Spleen (tissue), 11 donors: ENCODE measurements at regions not wholly inside any gene's neighbourhood (a gene's known extent, or its start where the extent isn't known, plus 50 kb on each side); places are given as distances from the start of the nearest gene placed in this dataset.

Experiments
- DNase-seq: peaks from one replicate; pipeline ENCODE4 v3.0.0-alpha.2; 2020
- H3K27ac ChIP-seq, 8 donors: fragments of 200-600 bp; sonication (generic) in 7 of 8; 1 replicate in 4 of 8; 2 replicates in 4 of 8; pipeline versions ENCODE4 v1.5.0 to v1.8.0; 2016 to 2021; ENCODE audit warnings: inconsistent platforms in 4 of 8, mild to moderate bottlenecking in 4 of 8, moderate library complexity in 1 of 8
- H3K27me3 ChIP-seq, 7 donors: fragments of 200-600 bp; sonication (generic) in 6 of 7; replicated peaks in 1 of 7; 1 replicate in 4 of 7; 2 replicates in 3 of 7; pipeline versions ENCODE4 v1.5.0 to v1.8.0; 2016 to 2021; ENCODE audit warnings: inconsistent platforms in 3 of 7, mild to moderate bottlenecking in 1 of 7
- H3K36me3 ChIP-seq, 6 donors: fragments of 200-600 bp; sonication (generic) in 5 of 6; 1 replicate in 4 of 6; 2 replicates in 2 of 6; pipeline versions ENCODE4 v1.5.0 to v1.8.0; 2016 to 2021; ENCODE audit warnings: inconsistent platforms in 2 of 6
- H3K4me1 ChIP-seq, 6 donors: fragments of 200-600 bp; sonication (generic) in 5 of 6; 1 replicate in 3 of 6; 2 replicates in 3 of 6; pipeline versions ENCODE4 v1.5.0 to v1.8.0; 2016 to 2021; ENCODE audit warnings: inconsistent platforms in 3 of 6
- H3K4me3 ChIP-seq, 8 donors: fragments of 200-600 bp; sonication (generic) in 7 of 8; 1 replicate in 4 of 8; 2 replicates in 4 of 8; pipeline versions ENCODE4 v1.5.0 to v1.8.0; 2016 to 2021; ENCODE audit warnings: inconsistent platforms in 4 of 8, mild to moderate bottlenecking in 4 of 8, moderate library complexity in 2 of 8
- H3K9me3 ChIP-seq, 8 donors: fragments of 200-600 bp; sonication (generic) in 7 of 8; 1 replicate in 4 of 8; 2 replicates in 4 of 8; pipeline versions ENCODE4 v1.5.0 to v1.8.0; 2016 to 2021; ENCODE audit warnings: inconsistent platforms in 4 of 8
- POLR2A ChIP-seq, 3 donors: fragments of 450-650 bp; IDR thresholded peaks; one replicate each; pipeline ENCODE4 v1.5.1; 2017; ENCODE audit warnings: antibody characterized with exemption in 3 of 3, mild to moderate bottlenecking in 1 of 3
- POLR2AphosphoS5 ChIP-seq, 3 donors: sonication (generic); formaldehyde crosslinking; IDR thresholded peaks; one replicate each; pipeline ENCODE4 v1.5.1; 2017; ENCODE audit warnings: antibody characterized with exemption in 3 of 3
- WGBS, 5 donors: extraction: QIAGEN DNeasy Blood & Tissue Kit in 3 of 5; methylation state at CpG; one replicate each; pipeline versions ENCODE4 v1.1.5 to v1.1.7; 2013 to 2018; 5-methylcytosine and 5-hydroxymethylcytosine counted together
- intact Hi-C: fragments of 100-400 bp; cut with DNase I; formaldehyde crosslinking; loops from one replicate; pipeline ENCODE4 v1.15.0; 2023; ENCODE audit warnings: low total_unique reads
- TF ChIP-seq, protein P1 (sequence below), 11 experiments: fragments of 200-600 bp in 7 of 11; fragments of 450-650 bp in 4 of 11; sonication (generic) in 4 of 11; IDR thresholded peaks in 8 of 11; conservative IDR thresholded peaks in 3 of 11; 1 replicate in 7 of 11; 2 replicates in 4 of 11; pipeline versions ENCODE4 v1.4.0 to v1.8.0; 2016 to 2021; ENCODE audit warnings: antibody characterized with exemption in 11 of 11, inconsistent platforms in 4 of 11, mild to moderate bottlenecking in 1 of 11
- donor health status: healthy with polysubstance abuse.
- donor health status: DM: no; HTN: no; CAD: no; lungs with moderate emphysema.
- donor health status: DM: no; HTN: no; CAD: no.
- donor health status: Bipolar disorder and iron deficiency.
- donor health status: healthy.
- donor health status: DM: no; HTN: no; CAD: no.
- donor health status: DM: yes; HTN: yes; CAD: no.

DNA sequence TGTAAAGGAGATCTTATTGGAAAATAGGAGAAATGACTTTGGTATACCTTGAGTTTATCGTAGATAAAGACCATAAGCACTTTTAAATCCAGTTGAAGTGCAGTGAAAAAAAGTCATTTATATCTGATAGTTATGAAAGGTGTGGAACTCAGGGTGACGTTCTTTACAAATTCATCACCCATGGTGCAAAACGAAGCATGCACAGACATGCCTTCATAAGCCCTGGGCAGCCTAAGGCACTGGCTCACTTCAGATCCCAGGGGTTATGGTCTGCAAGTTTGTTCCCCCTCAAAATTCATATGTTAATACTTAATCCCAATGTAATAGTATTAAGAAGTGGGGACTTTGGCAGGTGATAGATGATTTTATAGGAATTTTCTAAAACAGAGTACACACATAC, 1216.4 kb upstream of the USP15 start:
- Histone ChIP-seq H3K27me3 (no peaks in the 10 kb centered on the region), H3K9me3 (peaks cover 0 to 7% (median 0%) of the 10 kb centered on the region in 8 donors), H3K36me3 (no peaks in the 10 kb centered on the region), H3K4me3 (no peak overlapping the region), H3K4me1 (no peaks in the 10 kb centered on the region), H3K27ac (no peak overlapping the region)
- 76 to 89% (median 80%) methylated on average over 3 of the region's 3 CpGs for WGBS, 5 donors
- intact Hi-C loops: no loop called here
- DNase-seq: no peak
- TF ChIP-seq, protein P1, sequence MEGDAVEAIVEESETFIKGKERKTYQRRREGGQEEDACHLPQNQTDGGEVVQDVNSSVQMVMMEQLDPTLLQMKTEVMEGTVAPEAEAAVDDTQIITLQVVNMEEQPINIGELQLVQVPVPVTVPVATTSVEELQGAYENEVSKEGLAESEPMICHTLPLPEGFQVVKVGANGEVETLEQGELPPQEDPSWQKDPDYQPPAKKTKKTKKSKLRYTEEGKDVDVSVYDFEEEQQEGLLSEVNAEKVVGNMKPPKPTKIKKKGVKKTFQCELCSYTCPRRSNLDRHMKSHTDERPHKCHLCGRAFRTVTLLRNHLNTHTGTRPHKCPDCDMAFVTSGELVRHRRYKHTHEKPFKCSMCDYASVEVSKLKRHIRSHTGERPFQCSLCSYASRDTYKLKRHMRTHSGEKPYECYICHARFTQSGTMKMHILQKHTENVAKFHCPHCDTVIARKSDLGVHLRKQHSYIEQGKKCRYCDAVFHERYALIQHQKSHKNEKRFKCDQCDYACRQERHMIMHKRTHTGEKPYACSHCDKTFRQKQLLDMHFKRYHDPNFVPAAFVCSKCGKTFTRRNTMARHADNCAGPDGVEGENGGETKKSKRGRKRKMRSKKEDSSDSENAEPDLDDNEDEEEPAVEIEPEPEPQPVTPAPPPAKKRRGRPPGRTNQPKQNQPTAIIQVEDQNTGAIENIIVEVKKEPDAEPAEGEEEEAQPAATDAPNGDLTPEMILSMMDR (IDR thresholded peaks at IDR 0.05 in 8 of 11, conservative IDR thresholded peaks at IDR 0.05 in 3 of 11): no peak

DNA sequence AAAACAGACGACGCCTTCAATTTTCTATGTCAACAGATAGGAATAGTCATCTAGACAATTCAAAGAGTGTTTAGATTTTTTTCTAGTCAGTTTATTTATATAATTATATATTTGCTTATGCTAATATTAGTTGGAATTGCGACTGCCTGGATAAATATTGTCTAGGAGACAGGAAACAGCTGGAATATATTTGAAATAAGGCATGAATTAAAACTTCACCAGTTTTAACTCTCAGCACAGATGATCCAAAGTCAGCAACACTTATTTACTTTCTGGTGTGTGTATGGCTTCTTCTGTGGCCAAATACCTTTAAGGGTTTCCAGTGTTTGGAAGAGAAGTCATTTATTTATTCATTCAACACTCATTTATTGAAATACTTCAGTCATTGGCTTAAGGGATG, 1215.4 kb upstream of the USP15 start:
- DNase-seq: no peak
- H3K4me1 ChIP-seq: no peaks in the 10 kb centered on the region
- no peak overlapping the region for H3K4me3 ChIP-seq
- peaks cover 0 to 7% (median 0%) of the 10 kb centered on the region in 8 donors for H3K9me3 ChIP-seq
- TF ChIP-seq POLR2AphosphoS5 (IDR thresholded peaks at IDR 0.05) (no peak), POLR2A (IDR thresholded peaks at IDR 0.05) (no peak)
- TF ChIP-seq, protein P1 (IDR thresholded peaks at IDR 0.05 in 8 of 11, conservative IDR thresholded peaks at IDR 0.05 in 3 of 11): no peak
- H3K27me3 ChIP-seq: no peaks in the 10 kb centered on the region
- WGBS, 5 donors: 70 to 83% (median 77%) methylated on average over 3 of the region's 3 CpGs
- H3K36me3 ChIP-seq: no peaks in the 10 kb centered on the region
- H3K27ac ChIP-seq: no peak overlapping the region
- intact Hi-C loops: no loop called here

DNA sequence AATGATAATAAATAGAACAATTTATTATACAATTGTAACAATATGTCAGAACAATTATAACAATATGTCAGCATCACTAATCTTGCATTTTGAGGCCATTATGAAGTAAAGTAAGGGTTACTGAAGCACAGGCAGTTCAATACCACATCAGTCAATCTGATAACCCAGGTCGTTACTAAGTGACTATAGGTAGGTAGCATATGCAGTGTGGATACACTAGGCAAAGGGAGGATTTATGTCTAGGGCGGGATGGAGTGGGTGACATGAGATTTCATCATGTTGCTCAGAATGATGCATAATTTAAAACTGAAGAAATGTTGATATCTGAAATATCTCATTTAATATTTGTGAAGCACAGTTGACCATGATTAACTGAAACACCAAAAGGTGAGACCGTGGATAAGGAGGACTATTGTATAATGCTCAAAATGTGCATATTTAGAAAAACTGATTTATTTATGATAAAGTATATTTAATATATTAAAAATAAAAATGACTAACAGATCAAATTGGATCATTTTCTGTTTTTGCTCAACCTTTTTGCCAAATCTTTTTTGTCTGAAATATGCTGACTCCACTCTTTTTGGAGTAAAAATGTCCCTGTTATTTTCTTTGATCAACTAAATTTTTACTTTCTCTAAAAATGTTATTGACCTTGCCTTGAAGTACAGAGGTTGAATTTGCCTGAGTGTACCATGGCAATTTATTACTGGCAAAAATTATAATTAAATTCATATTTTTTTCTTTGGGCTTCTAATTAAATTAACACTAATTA, 1189.4 kb upstream of the USP15 start:
- H3K9me3 ChIP-seq: peaks cover 0 to 3% (median 0%) of the 10 kb centered on the region in 8 donors
- no peak for DNase-seq
- TF ChIP-seq POLR2A (IDR thresholded peaks at IDR 0.05) (no peak), POLR2AphosphoS5 (IDR thresholded peaks at IDR 0.05) (no peak)
- TF ChIP-seq, protein P1 (IDR thresholded peaks at IDR 0.05 in 8 of 11, conservative IDR thresholded peaks at IDR 0.05 in 3 of 11): no peak
- no peaks in the 10 kb centered on the region for H3K27me3 ChIP-seq
- no peak overlapping the region for H3K27ac ChIP-seq
- no peaks in the 10 kb centered on the region for H3K4me1 ChIP-seq
- H3K36me3 ChIP-seq: no peaks in the 10 kb centered on the region
- intact Hi-C loops: no loop called here
- WGBS, 5 donors: 64 to 80% (median 66%) methylated on average over 3 of the region's 3 CpGs
- H3K4me3 ChIP-seq: no peak overlapping the region

DNA sequence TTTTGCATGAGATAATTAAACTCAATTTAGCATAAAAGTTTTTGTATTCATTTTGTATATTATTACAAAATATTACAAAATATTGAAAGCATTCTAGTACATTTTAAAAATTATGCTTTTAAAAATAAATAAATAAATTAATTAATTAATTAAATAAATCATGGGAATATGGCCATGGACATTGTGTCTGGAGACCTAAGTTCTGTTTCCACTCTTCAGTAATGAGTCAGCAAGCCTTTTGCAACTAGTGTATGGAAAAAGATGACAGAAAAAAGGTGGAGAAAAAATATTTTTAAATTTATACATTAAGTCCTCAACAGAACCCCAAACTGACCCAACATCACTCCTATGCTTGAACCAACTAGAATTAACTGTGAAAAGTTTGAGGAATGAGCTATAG, 1187.5 kb upstream of the USP15 start:
- intact Hi-C loops: no loop called here
- H3K27ac ChIP-seq: no peak overlapping the region
- no peak overlapping the region for H3K4me3 ChIP-seq
- DNase-seq: no peak
- H3K36me3 ChIP-seq: no peaks in the 10 kb centered on the region
- H3K4me1 ChIP-seq: no peaks in the 10 kb centered on the region
- no peaks in the 10 kb centered on the region for H3K27me3 ChIP-seq
- H3K9me3 ChIP-seq: peaks cover 0 to 7% (median 0%) of the 10 kb centered on the region in 8 donors
- TF ChIP-seq POLR2AphosphoS5 (IDR thresholded peaks at IDR 0.05): no peak
